ENCODE measurements at regions not wholly inside any gene's neighbourhood (a gene's known extent, or its start where the extent isn't known, plus 50 kb on each side); places are given as distances from the start of the nearest gene placed in this dataset.

GRCh38 chr10:30227481-30227880 is 121.6 kb downstream of the MTPAP start:
- Histone ChIP-seq H3K79me2 (ENCODE audit: control insufficient read depth, insufficient read depth, low read length) (no peaks in the 10 kb centered on the region), H3K9me1 (replicated peaks; ENCODE audit: control insufficient read depth, extremely low read depth, insufficient read depth, low read length) (no peaks in the 10 kb centered on the region), H3K36me3 (ENCODE audit: control insufficient read depth in 2 of 2, extremely low read depth in 1 of 2, insufficient read depth in 2 of 2, low read length in 2 of 2) (no peaks in the 10 kb centered on the region), H3K4me2 (ENCODE audit: insufficient read depth, low read length) (no peak overlapping the region), H3K27ac (ENCODE audit: insufficient read depth, low read depth, low read length) (no peak overlapping the region), H3K9ac (replicated peaks; ENCODE audit: extremely low read depth, insufficient read depth, low read length) (no peak overlapping the region), H2AFZ (ENCODE audit: low read depth, low read length) (no peak overlapping the region), H4K20me1 (replicated peaks; ENCODE audit: control insufficient read depth, extremely low read depth, insufficient read depth, low read length) (no peaks in the 10 kb centered on the region), H3K9me3 (replicated peaks; ENCODE audit: control insufficient read depth, insufficient read depth, low read length) (no peaks in the 10 kb centered on the region), H3K27me3 (ENCODE audit: control insufficient read depth in 2 of 2, insufficient read depth in 2 of 2, low read length in 2 of 2) (peaks cover 0 to 2% of the 10 kb centered on the region in 2 experiments), H3K4me1 (ENCODE audit: control insufficient read depth, extremely low read depth, insufficient read depth, low read length) (peaks cover 3% of the 10 kb centered on the region), H3K4me3 (replicated peaks in 1 of 3; ENCODE audit: insufficient read depth in 1 of 3, low read depth in 1 of 3, low read length in 3 of 3) (no peak overlapping the region)
- intact Hi-C loops (cut with micrococcal nuclease) (no loop called here), dilution Hi-C loops (cut with MboI; ENCODE audit: extremely low pct_ligation_motif_present, low sequenced_read_pairs) (no loop called here)
- TF ChIP-seq GATA2 (IDR thresholded peaks at IDR 0.05; ENCODE audit: insufficient read depth, insufficient read length, low read depth, low read length) = no peak
- TF ChIP-seq, protein P1, sequence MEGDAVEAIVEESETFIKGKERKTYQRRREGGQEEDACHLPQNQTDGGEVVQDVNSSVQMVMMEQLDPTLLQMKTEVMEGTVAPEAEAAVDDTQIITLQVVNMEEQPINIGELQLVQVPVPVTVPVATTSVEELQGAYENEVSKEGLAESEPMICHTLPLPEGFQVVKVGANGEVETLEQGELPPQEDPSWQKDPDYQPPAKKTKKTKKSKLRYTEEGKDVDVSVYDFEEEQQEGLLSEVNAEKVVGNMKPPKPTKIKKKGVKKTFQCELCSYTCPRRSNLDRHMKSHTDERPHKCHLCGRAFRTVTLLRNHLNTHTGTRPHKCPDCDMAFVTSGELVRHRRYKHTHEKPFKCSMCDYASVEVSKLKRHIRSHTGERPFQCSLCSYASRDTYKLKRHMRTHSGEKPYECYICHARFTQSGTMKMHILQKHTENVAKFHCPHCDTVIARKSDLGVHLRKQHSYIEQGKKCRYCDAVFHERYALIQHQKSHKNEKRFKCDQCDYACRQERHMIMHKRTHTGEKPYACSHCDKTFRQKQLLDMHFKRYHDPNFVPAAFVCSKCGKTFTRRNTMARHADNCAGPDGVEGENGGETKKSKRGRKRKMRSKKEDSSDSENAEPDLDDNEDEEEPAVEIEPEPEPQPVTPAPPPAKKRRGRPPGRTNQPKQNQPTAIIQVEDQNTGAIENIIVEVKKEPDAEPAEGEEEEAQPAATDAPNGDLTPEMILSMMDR (IDR thresholded peaks at IDR 0.05; ENCODE audit: extremely low read depth in 1 of 2, insufficient read depth in 1 of 2, low read depth in 1 of 2, low read length in 2 of 2) = no peak
- no peak for TF ChIP-seq EZH2 (IDR thresholded peaks at IDR 0.05; ENCODE audit: borderline replicate concordance, low read depth, low read length, severe bottlenecking)
- no peak for TF ChIP-seq FOS (IDR thresholded peaks at IDR 0.05; ENCODE audit: borderline replicate concordance, insufficient read depth, low read length)
- TF ChIP-seq MYC (IDR thresholded peaks at IDR 0.05; ENCODE audit: low read depth, low read length) = no peak
- ChIA-PET POLR2A (no interaction called here), CTCF (interaction anchor here (1.0 to 6.2 kb wide), 4 partner anchors 13 to 200 kb away, joined by 3 to 34 read pairs (median 4); no protein-coding TSS in a partner anchor)
- FAIRE-seq = no peak
- no TSS peak for BruUV-seq (replicated peaks)
- DNase-seq (ENCODE audit: low read depth, low spot score) = no peak

Measured in endothelial cell of umbilical vein (primary cell).